HL-60 (cell line): ENCODE measurements at regions not wholly inside any gene's neighbourhood (a gene's known extent, or its start where the extent isn't known, plus 50 kb on each side); places are given as distances from the start of the nearest gene placed in this dataset.
"Not testable (repeated sequence)": the region's sequence is repeated elsewhere in the genome, so short reads cannot be mapped to it uniquely, and the experiment has no call there.

Experiments
- DNase-seq, 2 experiments: peaks; one replicate each; pipeline ENCODE4 v3.0.0-alpha.2; 2010 to 2020; ENCODE audit warnings: low read depth in 1 of 2, low spot score in 1 of 2
- H3K27ac ChIP-seq: fragments of 250-450 bp; sonication (Bioruptor Pico); replicated peaks from 2 replicates; pipeline ENCODE4 v1.5.1; 2020; ENCODE audit warnings: mild to moderate bottlenecking, moderate library complexity
- H3K27me3 ChIP-seq: fragments of 250-450 bp; sonication (Bioruptor Pico); 2 replicates; pipeline ENCODE4 v1.5.1; 2021; ENCODE audit warnings: mild to moderate bottlenecking, moderate library complexity; ENCODE audit not compliant: insufficient read depth, poor library complexity, severe bottlenecking
- H3K4me3 ChIP-seq: replicated peaks from 2 replicates; pipeline ENCODE4 v1.5.1; 2011; ENCODE audit warnings: mild to moderate bottlenecking, control low read depth, low read length; ENCODE audit not compliant: insufficient read depth
- GABPA ChIP-seq: IDR thresholded peaks from 2 replicates; pipeline ENCODE4 v1.6.1; 2012; ENCODE audit warnings: low read depth
- POLR2AphosphoS5 ChIP-seq: IDR thresholded peaks from 2 replicates; pipeline ENCODE4 v1.6.1; 2012; ENCODE audit warnings: low read depth
- SPI1 ChIP-seq: IDR thresholded peaks from 2 replicates; pipeline ENCODE4 v1.6.1; 2012; ENCODE audit warnings: low read depth, mild to moderate bottlenecking, borderline replicate concordance
- TF ChIP-seq, protein P1 (sequence below): IDR thresholded peaks from 2 replicates; pipeline ENCODE4 v1.6.1; 2012; ENCODE audit warnings: low read depth; ENCODE audit not compliant: insufficient replicate concordance
- TF ChIP-seq, protein P2 (sequence below): IDR thresholded peaks from one replicate; pipeline ENCODE4 v1.5.1; 2011; ENCODE audit warnings: low read length, control low read depth, inconsistent platforms; ENCODE audit not compliant: insufficient read depth

DNA sequence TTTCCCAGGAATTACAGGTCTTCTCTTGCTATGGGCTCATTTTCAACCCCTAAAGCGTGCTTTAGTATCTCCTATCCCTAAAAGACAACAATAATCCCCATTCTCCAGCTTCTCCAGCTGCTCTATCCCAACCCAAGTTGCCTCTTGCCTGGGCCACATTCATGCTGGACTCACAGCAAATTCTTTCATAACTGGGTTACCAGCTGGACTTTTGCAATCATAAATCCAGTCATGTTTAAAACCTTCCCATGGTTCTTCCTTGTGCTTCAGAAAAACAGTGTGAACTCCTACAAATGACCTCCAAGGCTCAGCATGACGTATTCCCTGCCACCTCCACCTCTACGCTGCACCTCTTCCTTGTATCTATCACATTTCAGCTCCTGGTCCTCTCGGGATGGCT lies 346.9 kb downstream of the GADD45G start:
- DNase-seq: no peak

DNA sequence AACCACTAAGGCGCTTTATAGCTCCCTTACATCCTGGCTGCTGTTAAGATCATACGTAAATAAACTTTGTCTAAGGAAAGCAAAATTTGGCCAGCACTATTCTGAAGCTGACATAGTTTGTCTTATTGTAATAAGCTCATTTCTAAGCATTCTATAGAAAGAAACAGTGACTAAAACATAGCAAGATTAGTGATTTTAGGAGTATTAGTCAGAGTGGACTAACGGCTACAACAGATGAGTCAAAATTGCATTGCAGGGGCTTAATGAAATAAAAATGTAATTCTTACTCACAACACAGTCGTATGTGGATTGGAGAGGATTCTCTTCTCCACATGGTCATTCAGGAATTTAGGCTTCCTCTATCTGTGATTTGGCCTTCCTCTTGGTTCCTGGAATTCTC lies 347.6 kb downstream of the GADD45G start:
- TF ChIP-seq, protein P1, sequence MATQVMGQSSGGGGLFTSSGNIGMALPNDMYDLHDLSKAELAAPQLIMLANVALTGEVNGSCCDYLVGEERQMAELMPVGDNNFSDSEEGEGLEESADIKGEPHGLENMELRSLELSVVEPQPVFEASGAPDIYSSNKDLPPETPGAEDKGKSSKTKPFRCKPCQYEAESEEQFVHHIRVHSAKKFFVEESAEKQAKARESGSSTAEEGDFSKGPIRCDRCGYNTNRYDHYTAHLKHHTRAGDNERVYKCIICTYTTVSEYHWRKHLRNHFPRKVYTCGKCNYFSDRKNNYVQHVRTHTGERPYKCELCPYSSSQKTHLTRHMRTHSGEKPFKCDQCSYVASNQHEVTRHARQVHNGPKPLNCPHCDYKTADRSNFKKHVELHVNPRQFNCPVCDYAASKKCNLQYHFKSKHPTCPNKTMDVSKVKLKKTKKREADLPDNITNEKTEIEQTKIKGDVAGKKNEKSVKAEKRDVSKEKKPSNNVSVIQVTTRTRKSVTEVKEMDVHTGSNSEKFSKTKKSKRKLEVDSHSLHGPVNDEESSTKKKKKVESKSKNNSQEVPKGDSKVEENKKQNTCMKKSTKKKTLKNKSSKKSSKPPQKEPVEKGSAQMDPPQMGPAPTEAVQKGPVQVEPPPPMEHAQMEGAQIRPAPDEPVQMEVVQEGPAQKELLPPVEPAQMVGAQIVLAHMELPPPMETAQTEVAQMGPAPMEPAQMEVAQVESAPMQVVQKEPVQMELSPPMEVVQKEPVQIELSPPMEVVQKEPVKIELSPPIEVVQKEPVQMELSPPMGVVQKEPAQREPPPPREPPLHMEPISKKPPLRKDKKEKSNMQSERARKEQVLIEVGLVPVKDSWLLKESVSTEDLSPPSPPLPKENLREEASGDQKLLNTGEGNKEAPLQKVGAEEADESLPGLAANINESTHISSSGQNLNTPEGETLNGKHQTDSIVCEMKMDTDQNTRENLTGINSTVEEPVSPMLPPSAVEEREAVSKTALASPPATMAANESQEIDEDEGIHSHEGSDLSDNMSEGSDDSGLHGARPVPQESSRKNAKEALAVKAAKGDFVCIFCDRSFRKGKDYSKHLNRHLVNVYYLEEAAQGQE: no peak
- no peak for TF ChIP-seq POLR2AphosphoS5
- no peak for TF ChIP-seq SPI1
- TF ChIP-seq, protein P2, sequence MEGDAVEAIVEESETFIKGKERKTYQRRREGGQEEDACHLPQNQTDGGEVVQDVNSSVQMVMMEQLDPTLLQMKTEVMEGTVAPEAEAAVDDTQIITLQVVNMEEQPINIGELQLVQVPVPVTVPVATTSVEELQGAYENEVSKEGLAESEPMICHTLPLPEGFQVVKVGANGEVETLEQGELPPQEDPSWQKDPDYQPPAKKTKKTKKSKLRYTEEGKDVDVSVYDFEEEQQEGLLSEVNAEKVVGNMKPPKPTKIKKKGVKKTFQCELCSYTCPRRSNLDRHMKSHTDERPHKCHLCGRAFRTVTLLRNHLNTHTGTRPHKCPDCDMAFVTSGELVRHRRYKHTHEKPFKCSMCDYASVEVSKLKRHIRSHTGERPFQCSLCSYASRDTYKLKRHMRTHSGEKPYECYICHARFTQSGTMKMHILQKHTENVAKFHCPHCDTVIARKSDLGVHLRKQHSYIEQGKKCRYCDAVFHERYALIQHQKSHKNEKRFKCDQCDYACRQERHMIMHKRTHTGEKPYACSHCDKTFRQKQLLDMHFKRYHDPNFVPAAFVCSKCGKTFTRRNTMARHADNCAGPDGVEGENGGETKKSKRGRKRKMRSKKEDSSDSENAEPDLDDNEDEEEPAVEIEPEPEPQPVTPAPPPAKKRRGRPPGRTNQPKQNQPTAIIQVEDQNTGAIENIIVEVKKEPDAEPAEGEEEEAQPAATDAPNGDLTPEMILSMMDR: no peak
- TF ChIP-seq GABPA: no peak
- no peak overlapping the region for H3K27ac ChIP-seq
- no peak for DNase-seq
- no peak overlapping the region for H3K4me3 ChIP-seq
- no peaks in the 10 kb centered on the region for H3K27me3 ChIP-seq

More for the DNA sequence above, 346.9 kb downstream of the GADD45G start:
- TF ChIP-seq, protein P1: no peak
- TF ChIP-seq, protein P2: no peak
- TF ChIP-seq SPI1: no peak
- TF ChIP-seq POLR2AphosphoS5: no peak
- no peak for TF ChIP-seq GABPA
- no peaks in the 10 kb centered on the region for H3K27me3 ChIP-seq
- no peak overlapping the region for H3K27ac ChIP-seq
- H3K4me3 ChIP-seq: no peak overlapping the region

DNA sequence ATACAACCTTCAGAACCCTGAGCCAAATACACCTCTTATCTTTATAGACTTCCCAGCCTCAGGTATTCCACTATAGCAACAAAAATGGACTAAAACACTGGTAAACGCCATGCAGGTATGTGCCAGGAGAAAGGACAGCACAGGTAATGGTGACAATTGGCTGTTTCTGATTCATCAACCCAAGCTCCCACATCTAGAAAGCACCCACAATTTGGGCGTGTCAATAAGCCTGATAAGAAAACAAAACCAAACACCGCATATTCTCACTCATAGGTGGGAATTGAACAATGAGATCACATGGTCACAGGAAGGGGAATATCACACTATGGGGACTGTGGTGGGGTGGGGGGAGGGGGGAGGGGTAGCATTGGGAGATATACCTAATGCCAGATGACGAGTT lies 348.5 kb downstream of the GADD45G start:
- H3K4me3 ChIP-seq, H3K27me3 ChIP-seq, DNase-seq, H3K27ac ChIP-seq: not testable (repeated sequence)

- no peak for DNase-seq
- H3K27ac ChIP-seq: no peak overlapping the region
- no peak overlapping the region for H3K4me3 ChIP-seq
- TF ChIP-seq, protein P2: no peak
- TF ChIP-seq SPI1: no peak
- no peaks in the 10 kb centered on the region for H3K27me3 ChIP-seq
Observed at GRCh38 chr9:89953824-89954615, 349.2 kb downstream of the GADD45G start.
